DND-41 (cell line): ENCODE measurements at regions not wholly inside any gene's neighbourhood (a gene's known extent, or its start where the extent isn't known, plus 50 kb on each side); places are given as distances from the start of the nearest gene placed in this dataset.

Source experiments
- EZH2 ChIP-seq: IDR thresholded peaks from 3 replicates; pipeline ENCODE4 v1.6.1; 2012; ENCODE audit warnings: borderline replicate concordance, low read depth, mild to moderate bottlenecking, moderate library complexity, low read length, inconsistent platforms; ENCODE audit not compliant: severe bottlenecking
- TF ChIP-seq, protein P1 (sequence below): IDR thresholded peaks from 2 replicates; pipeline ENCODE4 v1.5.1; 2012; ENCODE audit warnings: borderline replicate concordance, low read length, moderate library complexity, mild to moderate bottlenecking; ENCODE audit not compliant: poor library complexity, severe bottlenecking; ENCODE audit errors: extremely low read depth

- TF ChIP-seq EZH2: no peak
- TF ChIP-seq, protein P1, sequence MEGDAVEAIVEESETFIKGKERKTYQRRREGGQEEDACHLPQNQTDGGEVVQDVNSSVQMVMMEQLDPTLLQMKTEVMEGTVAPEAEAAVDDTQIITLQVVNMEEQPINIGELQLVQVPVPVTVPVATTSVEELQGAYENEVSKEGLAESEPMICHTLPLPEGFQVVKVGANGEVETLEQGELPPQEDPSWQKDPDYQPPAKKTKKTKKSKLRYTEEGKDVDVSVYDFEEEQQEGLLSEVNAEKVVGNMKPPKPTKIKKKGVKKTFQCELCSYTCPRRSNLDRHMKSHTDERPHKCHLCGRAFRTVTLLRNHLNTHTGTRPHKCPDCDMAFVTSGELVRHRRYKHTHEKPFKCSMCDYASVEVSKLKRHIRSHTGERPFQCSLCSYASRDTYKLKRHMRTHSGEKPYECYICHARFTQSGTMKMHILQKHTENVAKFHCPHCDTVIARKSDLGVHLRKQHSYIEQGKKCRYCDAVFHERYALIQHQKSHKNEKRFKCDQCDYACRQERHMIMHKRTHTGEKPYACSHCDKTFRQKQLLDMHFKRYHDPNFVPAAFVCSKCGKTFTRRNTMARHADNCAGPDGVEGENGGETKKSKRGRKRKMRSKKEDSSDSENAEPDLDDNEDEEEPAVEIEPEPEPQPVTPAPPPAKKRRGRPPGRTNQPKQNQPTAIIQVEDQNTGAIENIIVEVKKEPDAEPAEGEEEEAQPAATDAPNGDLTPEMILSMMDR: no peak
Observed at GRCh38 chr1:219031809-219032208, 141.9 kb upstream of the LYPLAL1 start.
